ENCODE measurements at regions not wholly inside any gene's neighbourhood (a gene's known extent, or its start where the extent isn't known, plus 50 kb on each side); places are given as distances from the start of the nearest gene placed in this dataset.

DNA sequence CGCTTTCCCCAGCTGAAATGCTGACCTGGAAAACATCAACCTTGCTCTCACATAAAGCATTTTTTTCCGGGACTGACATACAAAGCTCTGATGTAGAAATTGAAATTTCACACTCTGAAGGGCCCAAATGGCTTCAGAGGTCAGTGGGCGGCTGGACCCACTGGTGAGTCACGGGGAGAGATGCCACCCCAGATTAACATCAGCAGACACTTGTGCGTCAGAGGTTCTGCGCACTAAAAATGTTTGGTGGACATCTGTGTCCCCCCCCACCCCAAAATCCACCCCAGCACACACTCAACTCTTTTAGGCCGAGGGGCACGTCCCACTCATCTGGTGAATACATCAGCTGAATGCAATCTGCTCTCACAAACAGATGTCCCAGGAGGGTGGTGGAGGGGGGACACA is 208.9 kb downstream of the ASB1 start:
- no CpG with 5 or more reads among the region's 8 CpGs for WGBS (ENCODE audit: insufficient coverage)
- H3K36me3 Mint-ChIP-seq = no peaks in the 10 kb centered on the region
- no peak overlapping the region for H2AFZ ChIP-seq (ENCODE audit: insufficient read depth, low read depth, low read length, poor library complexity, severe bottlenecking)
- H3K9me3 Mint-ChIP-seq = peaks cover 0 to 2% (median 0%) of the 10 kb centered on the region in 7 donors
- H3K9me3 ChIP-seq (replicated peaks in 1 of 2; ENCODE audit: control insufficient read depth in 1 of 2, insufficient read depth in 1 of 2, low read length in 2 of 2) = no peaks in the 10 kb centered on the region
- no peaks in the 10 kb centered on the region for H3K36me3 ChIP-seq (replicated peaks in 1 of 2; ENCODE audit: control insufficient read depth in 1 of 2, insufficient read depth in 2 of 2, low read length in 2 of 2)
- H3K4me3 ChIP-seq (replicated peaks in 1 of 3; ENCODE audit: low read depth in 2 of 3, low read length in 3 of 3) = no peak overlapping the region
- intact Hi-C loops (cut with micrococcal nuclease) = no loop called here
- no peaks in the 10 kb centered on the region for H3K79me2 ChIP-seq (ENCODE audit: insufficient read depth, low read length)
- no peaks in the 10 kb centered on the region for H4K20me1 ChIP-seq (ENCODE audit: insufficient read depth, low read length)
- H3K4me2 ChIP-seq (replicated peaks; ENCODE audit: extremely low read depth, low read length, poor library complexity, severe bottlenecking) = no peak overlapping the region
- H3K27ac ChIP-seq (ENCODE audit: low read depth in 1 of 2, low read length in 2 of 2) = no peak overlapping the region
- no peaks in the 10 kb centered on the region for H3K27me3 ChIP-seq (ENCODE audit: control insufficient read depth in 2 of 2, insufficient read depth in 2 of 2, low read length in 2 of 2)
- no peak for DNase-seq
- H3K27me3 Mint-ChIP-seq (ENCODE audit: low read depth in 3 of 3) = peaks cover 0 to 9% (median 6%) of the 10 kb centered on the region in 3 donors
- no peak overlapping the region for H3K9ac ChIP-seq (ENCODE audit: insufficient read depth, low read length, poor library complexity, severe bottlenecking)
- no peaks in the 10 kb centered on the region for H3K4me1 ChIP-seq (ENCODE audit: control insufficient read depth in 1 of 2, insufficient read depth in 2 of 2, low read length in 2 of 2)
- H3K4me3 Mint-ChIP-seq = no peak overlapping the region
- no peak overlapping the region for H3K27ac Mint-ChIP-seq
- TF ChIP-seq, protein P1, sequence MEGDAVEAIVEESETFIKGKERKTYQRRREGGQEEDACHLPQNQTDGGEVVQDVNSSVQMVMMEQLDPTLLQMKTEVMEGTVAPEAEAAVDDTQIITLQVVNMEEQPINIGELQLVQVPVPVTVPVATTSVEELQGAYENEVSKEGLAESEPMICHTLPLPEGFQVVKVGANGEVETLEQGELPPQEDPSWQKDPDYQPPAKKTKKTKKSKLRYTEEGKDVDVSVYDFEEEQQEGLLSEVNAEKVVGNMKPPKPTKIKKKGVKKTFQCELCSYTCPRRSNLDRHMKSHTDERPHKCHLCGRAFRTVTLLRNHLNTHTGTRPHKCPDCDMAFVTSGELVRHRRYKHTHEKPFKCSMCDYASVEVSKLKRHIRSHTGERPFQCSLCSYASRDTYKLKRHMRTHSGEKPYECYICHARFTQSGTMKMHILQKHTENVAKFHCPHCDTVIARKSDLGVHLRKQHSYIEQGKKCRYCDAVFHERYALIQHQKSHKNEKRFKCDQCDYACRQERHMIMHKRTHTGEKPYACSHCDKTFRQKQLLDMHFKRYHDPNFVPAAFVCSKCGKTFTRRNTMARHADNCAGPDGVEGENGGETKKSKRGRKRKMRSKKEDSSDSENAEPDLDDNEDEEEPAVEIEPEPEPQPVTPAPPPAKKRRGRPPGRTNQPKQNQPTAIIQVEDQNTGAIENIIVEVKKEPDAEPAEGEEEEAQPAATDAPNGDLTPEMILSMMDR (IDR thresholded peaks at IDR 0.05) = no peak
- no peaks in the 10 kb centered on the region for H3K4me1 Mint-ChIP-seq

GRCh38 chr2:238636269-238637073 is 209.7 kb downstream of the ASB1 start:
- 93% methylated on average over 16 of the region's 23 CpGs for WGBS (ENCODE audit: insufficient coverage)

More at GRCh38 chr2:238636269-238637073, 209.7 kb downstream of the ASB1 start:
- Mint-ChIP-seq H3K4me3 (no peak overlapping the region), H3K36me3 (no peaks in the 10 kb centered on the region), H3K27me3 (ENCODE audit: low read depth in 3 of 3) (peaks cover 0 to 9% (median 4%) of the 10 kb centered on the region in 3 donors), H3K9me3 (peaks cover 0 to 2% (median 0%) of the 10 kb centered on the region in 7 donors), H3K27ac (no peak overlapping the region), H3K4me1 (no peaks in the 10 kb centered on the region)
- H3K9ac ChIP-seq (ENCODE audit: insufficient read depth, low read length, poor library complexity, severe bottlenecking) = no peak overlapping the region
- TF ChIP-seq, protein P1 (IDR thresholded peaks at IDR 0.05) = no peak
- no peak overlapping the region for H3K4me2 ChIP-seq (replicated peaks; ENCODE audit: extremely low read depth, low read length, poor library complexity, severe bottlenecking)
- intact Hi-C loops (cut with micrococcal nuclease) = no loop called here
- H3K79me2 ChIP-seq (ENCODE audit: insufficient read depth, low read length) = no peaks in the 10 kb centered on the region
- no peak overlapping the region for H3K27ac ChIP-seq (ENCODE audit: low read depth in 1 of 2, low read length in 2 of 2)
- H3K27me3 ChIP-seq (ENCODE audit: control insufficient read depth in 2 of 2, insufficient read depth in 2 of 2, low read length in 2 of 2) = no peaks in the 10 kb centered on the region
- H3K4me1 ChIP-seq (ENCODE audit: control insufficient read depth in 1 of 2, insufficient read depth in 2 of 2, low read length in 2 of 2) = no peaks in the 10 kb centered on the region
- no peaks in the 10 kb centered on the region for H3K36me3 ChIP-seq (replicated peaks in 1 of 2; ENCODE audit: control insufficient read depth in 1 of 2, insufficient read depth in 2 of 2, low read length in 2 of 2)
- H3K9me3 ChIP-seq (replicated peaks in 1 of 2; ENCODE audit: control insufficient read depth in 1 of 2, insufficient read depth in 1 of 2, low read length in 2 of 2) = no peaks in the 10 kb centered on the region
- no peak overlapping the region for H3K4me3 ChIP-seq (replicated peaks in 1 of 3; ENCODE audit: low read depth in 2 of 3, low read length in 3 of 3)
- no peaks in the 10 kb centered on the region for H4K20me1 ChIP-seq (ENCODE audit: insufficient read depth, low read length)
- no peak overlapping the region for H2AFZ ChIP-seq (ENCODE audit: insufficient read depth, low read depth, low read length, poor library complexity, severe bottlenecking)
- no peak for DNase-seq

All from CD14-positive monocyte (primary cell).